ENCODE measurements at regions not wholly inside any gene's neighbourhood (a gene's known extent, or its start where the extent isn't known, plus 50 kb on each side); places are given as distances from the start of the nearest gene placed in this dataset.

DNA sequence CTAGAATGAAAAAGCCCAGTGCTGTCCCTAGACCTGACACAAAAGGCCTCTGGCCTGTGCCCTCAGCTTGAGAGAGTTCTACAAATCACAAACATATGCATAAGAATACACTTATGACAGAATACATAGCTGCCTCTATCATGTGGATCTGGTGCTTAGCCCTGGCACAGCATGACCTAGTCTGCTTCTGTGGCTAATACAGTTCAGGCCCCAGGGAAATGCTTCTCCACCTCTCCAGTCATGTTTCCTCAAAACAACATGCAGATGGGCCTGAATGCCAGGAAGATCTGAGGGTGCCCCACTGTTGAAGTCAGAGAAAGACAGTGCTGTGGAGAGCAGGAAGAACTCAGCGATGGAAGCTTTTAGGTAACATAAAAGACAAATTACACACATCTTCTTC is 231.9 kb upstream of the SALL1 start:
- TF ChIP-seq, protein P1, sequence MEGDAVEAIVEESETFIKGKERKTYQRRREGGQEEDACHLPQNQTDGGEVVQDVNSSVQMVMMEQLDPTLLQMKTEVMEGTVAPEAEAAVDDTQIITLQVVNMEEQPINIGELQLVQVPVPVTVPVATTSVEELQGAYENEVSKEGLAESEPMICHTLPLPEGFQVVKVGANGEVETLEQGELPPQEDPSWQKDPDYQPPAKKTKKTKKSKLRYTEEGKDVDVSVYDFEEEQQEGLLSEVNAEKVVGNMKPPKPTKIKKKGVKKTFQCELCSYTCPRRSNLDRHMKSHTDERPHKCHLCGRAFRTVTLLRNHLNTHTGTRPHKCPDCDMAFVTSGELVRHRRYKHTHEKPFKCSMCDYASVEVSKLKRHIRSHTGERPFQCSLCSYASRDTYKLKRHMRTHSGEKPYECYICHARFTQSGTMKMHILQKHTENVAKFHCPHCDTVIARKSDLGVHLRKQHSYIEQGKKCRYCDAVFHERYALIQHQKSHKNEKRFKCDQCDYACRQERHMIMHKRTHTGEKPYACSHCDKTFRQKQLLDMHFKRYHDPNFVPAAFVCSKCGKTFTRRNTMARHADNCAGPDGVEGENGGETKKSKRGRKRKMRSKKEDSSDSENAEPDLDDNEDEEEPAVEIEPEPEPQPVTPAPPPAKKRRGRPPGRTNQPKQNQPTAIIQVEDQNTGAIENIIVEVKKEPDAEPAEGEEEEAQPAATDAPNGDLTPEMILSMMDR (IDR thresholded peaks at IDR 0.05) = no peak
- H3K4me3 Mint-ChIP-seq = no peak overlapping the region
- ChIA-PET CTCF (no interaction called here), POLR2A (no interaction called here)
- no peak overlapping the region for H3K4me3 ChIP-seq (ENCODE audit: low read length)
- no peaks in the 10 kb centered on the region for H3K4me1 Mint-ChIP-seq (ENCODE audit: low read depth)
- DNase-seq (no peak), ATAC-seq (ENCODE audit: poor library complexity) (no peak)
- no peaks in the 10 kb centered on the region for H3K36me3 Mint-ChIP-seq (ENCODE audit: low read depth)
- H3K27me3 Mint-ChIP-seq = peaks cover 5% of the 10 kb centered on the region
- H3K27ac Mint-ChIP-seq = no peak overlapping the region
- intact Hi-C loops (cut with DNase I, micrococcal nuclease) = no loop called here
- no peak overlapping the region for H3K27ac ChIP-seq (ENCODE audit: low read depth in 1 of 2, low read length in 2 of 2)
- H3K9me3 Mint-ChIP-seq = peaks cover 11% of the 10 kb centered on the region
- no peaks in the 10 kb centered on the region for H3K4me1 ChIP-seq (ENCODE audit: insufficient read depth, low read length)
- no peaks in the 10 kb centered on the region for H3K9me3 ChIP-seq (ENCODE audit: control insufficient read depth in 1 of 2, insufficient read depth in 1 of 2, low read length in 2 of 2)
- H3K27me3 ChIP-seq (ENCODE audit: control insufficient read depth in 1 of 2, insufficient read depth in 2 of 2, low read length in 2 of 2) = no peaks in the 10 kb centered on the region
- no peaks in the 10 kb centered on the region for H3K36me3 ChIP-seq (ENCODE audit: insufficient read depth, low read length)

DNA sequence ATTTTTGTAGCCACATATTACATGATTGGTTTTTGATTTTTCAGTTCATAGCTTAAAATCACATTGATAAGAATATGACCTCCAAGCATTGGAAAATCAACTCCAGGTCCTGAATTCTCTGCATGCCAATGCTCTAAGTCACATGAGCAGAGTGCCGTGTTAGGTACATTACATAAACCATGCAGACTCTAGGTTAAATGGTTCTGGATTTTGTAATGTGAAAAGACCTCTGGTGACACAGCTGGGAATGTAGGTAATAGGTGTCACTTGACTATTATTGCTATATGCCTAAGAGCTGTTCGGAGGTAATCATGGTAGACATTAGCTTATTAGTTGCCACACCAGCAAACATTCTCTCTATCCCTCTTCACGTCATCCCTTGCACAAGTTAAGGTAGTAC is 231.1 kb upstream of the SALL1 start:
- H3K27me3 Mint-ChIP-seq = peaks cover 5% of the 10 kb centered on the region
- H3K4me1 ChIP-seq (ENCODE audit: insufficient read depth, low read length) = no peaks in the 10 kb centered on the region
- no peaks in the 10 kb centered on the region for H3K27me3 ChIP-seq (ENCODE audit: control insufficient read depth in 1 of 2, insufficient read depth in 2 of 2, low read length in 2 of 2)
- peaks cover 8% of the 10 kb centered on the region for H3K9me3 Mint-ChIP-seq
- ATAC-seq (ENCODE audit: poor library complexity) (no peak), DNase-seq (no peak)
- H3K36me3 ChIP-seq (ENCODE audit: insufficient read depth, low read length) = no peaks in the 10 kb centered on the region
- ChIA-PET CTCF (no interaction called here), POLR2A (no interaction called here)
- H3K27ac ChIP-seq (ENCODE audit: low read depth in 1 of 2, low read length in 2 of 2) = no peak overlapping the region
- TF ChIP-seq, protein P1 (IDR thresholded peaks at IDR 0.05) = no peak
- H3K9me3 ChIP-seq (ENCODE audit: control insufficient read depth in 1 of 2, insufficient read depth in 1 of 2, low read length in 2 of 2) = no peaks in the 10 kb centered on the region
- H3K4me3 Mint-ChIP-seq = no peak overlapping the region
- H3K4me1 Mint-ChIP-seq (ENCODE audit: low read depth) = no peaks in the 10 kb centered on the region
- no peaks in the 10 kb centered on the region for H3K36me3 Mint-ChIP-seq (ENCODE audit: low read depth)
- no peak overlapping the region for H3K4me3 ChIP-seq (ENCODE audit: low read length)
- no peak overlapping the region for H3K27ac Mint-ChIP-seq
- intact Hi-C loops (cut with DNase I, micrococcal nuclease) = no loop called here

DNA sequence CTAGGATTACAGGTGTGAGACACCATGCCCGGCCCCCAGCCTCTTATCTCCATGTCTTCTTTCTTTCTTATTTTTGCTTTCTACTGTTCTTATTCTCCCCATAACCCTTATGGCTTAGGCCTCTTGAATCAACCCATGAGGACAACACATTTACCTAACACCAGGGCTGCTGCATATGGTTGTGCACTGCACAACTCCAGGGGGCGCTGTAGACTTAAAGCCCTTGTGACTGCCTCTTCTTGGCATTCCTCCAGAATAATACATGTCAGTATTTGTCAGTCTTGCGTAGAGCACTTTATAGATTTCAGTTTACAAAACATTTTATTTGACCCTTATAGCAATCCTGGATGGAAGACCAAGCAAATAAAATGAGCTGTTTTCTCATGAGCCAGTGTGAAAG is 225.0 kb upstream of the SALL1 start:
- DNase-seq = no peak
- ChIA-PET CTCF (no interaction called here), POLR2A (no interaction called here)
- no peaks in the 10 kb centered on the region for H3K36me3 Mint-ChIP-seq (ENCODE audit: low read depth)
- H3K9me3 Mint-ChIP-seq = no peaks in the 10 kb centered on the region
- intact Hi-C loops (cut with DNase I, micrococcal nuclease) = no loop called here
- no peak overlapping the region for H3K4me3 Mint-ChIP-seq
- no peak overlapping the region for H3K27ac Mint-ChIP-seq
- no peak for ATAC-seq (ENCODE audit: poor library complexity)
- Histone ChIP-seq H3K4me3 (ENCODE audit: low read length) (no peak overlapping the region), H3K36me3 (ENCODE audit: insufficient read depth, low read length) (no peaks in the 10 kb centered on the region), H3K27me3 (ENCODE audit: control insufficient read depth in 1 of 2, insufficient read depth in 2 of 2, low read length in 2 of 2) (no peaks in the 10 kb centered on the region), H3K4me1 (ENCODE audit: insufficient read depth, low read length) (no peaks in the 10 kb centered on the region), H3K9me3 (ENCODE audit: control insufficient read depth in 1 of 2, insufficient read depth in 1 of 2, low read length in 2 of 2) (no peaks in the 10 kb centered on the region), H3K27ac (ENCODE audit: low read depth in 1 of 2, low read length in 2 of 2) (no peak overlapping the region)
- TF ChIP-seq, protein P1 (IDR thresholded peaks at IDR 0.05) = no peak
- no peaks in the 10 kb centered on the region for H3K4me1 Mint-ChIP-seq (ENCODE audit: low read depth)
- peaks cover 5% of the 10 kb centered on the region for H3K27me3 Mint-ChIP-seq
